Glomerular endothelial cell (primary cell): ENCODE measurements at regions not wholly inside any gene's neighbourhood (a gene's known extent, or its start where the extent isn't known, plus 50 kb on each side); places are given as distances from the start of the nearest gene placed in this dataset.
"Not testable (repeated sequence)": the region's sequence is repeated elsewhere in the genome, so short reads cannot be mapped to it uniquely, and the experiment has no call there.

Source experiments
- DNase-seq: peaks from one replicate; pipeline ENCODE4 v3.0.0-alpha.2; 2011; ENCODE audit warnings: low read depth, low spot score; ENCODE audit errors: extremely low read depth

DNA sequence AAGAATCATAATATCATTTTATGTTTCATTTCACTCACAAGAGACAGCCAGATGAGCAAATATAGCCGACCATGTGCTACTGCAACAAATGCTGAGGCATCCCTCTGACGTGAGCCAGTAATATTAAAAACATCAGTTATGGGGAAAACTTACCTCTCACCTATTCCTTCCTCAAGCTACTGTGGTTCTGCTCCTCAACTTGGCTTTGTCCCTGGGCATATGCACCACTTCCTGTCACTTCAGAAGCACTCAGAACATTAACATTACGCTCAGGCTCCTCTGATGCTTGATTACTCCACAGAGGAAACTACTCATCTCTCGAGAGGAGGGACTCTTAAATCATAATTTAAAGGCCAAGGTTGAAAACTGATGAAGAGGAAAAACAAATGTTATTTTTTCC, 457.0 kb upstream of the ALCAM start:
- DNase-seq, result no peak

DNA sequence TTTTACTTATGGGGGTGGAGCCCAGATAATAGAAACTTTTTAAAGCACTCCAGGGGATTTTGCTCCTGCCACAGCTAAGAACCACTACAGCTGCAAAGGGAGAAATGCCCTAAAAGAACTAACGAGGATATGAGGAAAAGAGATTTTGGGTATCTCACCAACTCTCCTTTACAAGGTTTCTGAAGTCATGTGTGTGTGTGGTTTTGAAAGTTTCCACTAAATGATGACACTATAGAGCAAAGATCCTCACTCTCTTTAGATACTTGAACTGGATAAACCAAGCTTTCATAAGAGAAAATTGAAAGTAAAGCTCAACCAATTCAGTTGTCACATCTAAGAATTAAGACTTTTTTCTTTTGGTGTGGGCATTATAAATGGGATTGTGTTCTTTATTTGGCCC, 455.3 kb upstream of the ALCAM start:
- DNase-seq, result no peak

- DNase-seq, result no peak
Measured at GRCh38 chr3:104916971-104917370, 449.7 kb upstream of the ALCAM start.

DNA sequence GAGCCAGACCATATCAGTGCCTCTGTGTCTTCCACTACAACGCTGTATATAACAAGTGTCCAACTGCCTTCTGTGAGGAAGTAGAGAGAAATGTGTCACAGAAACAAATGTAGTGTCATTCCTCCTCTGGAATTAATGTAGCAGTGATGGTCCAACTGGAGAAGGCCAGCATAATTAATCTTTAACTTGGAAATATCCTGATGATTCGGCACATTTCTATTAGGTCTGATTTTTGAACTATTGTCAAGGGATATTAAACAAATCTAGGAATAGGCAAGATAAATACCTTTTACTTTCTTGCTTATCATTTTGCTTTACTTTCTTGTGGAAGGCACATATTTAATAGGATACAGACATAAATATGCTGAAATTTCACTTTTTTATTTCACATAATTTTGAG, 446.2 kb upstream of the ALCAM start:
- no peak for DNase-seq

DNA sequence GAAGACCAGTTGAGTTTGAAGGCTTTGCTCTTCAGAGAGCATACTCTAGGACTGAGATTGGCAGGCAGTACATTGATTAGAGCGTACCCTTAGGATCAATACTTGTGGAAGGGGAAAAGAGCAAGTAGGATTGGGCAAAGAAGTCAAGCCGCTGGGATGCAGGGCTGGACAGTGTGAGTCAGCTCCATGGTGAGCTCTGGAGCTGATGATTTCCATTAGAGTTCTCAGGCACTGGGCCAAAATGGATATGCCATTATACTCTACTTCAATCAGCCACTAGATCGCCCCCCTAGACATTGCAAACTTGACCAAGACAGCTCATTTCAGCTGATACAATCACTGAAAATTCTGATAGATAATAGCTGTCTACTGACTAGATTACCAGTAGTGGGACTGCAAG, 432.7 kb upstream of the ALCAM start:
- DNase-seq, result no peak

GRCh38 chr3:104935613-104936012, 431.1 kb upstream of the ALCAM start:
- DNase-seq, result no peak

GRCh38 chr3:104939196-104939595, 427.5 kb upstream of the ALCAM start:
- DNase-seq, result no peak

DNA sequence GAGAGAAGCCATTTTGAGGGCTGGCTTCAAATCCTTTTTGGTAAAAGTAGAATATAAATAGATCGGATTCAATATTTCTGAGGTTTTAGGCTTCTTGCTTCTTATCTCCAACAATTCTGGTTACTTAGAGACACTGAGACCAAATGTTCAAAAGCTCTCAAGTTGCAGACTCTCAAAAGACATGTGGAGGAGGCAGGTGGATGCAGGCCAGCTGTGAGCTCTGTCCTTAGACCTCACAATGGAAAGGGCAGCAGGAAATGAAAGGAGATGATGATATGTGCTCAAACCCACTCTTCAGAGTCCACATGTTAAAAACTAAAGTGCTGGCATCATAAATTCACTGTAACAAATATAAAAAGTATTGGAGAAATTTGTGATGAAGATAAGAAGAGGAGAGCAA, 424.9 kb upstream of the ALCAM start:
- DNase-seq, result no peak

DNA sequence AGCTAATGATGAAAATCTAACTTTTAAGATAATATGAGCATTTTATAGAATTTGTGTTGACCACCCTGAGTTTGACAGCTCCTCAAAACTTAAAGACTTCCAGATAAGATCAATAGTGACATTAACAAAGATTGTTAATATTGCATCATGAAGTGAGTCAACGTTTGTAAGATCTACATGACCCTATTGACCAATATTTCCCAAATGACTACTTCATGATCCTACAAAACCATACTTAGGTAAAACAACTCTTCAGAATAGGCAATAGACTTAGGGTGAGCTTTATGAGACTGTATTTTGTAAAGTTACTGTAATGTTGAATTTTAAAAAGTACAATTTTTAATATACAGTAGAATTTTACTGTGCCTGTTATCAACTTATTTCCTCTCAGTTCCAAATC, 422.7 kb upstream of the ALCAM start:
- DNase-seq, result no peak

DNA sequence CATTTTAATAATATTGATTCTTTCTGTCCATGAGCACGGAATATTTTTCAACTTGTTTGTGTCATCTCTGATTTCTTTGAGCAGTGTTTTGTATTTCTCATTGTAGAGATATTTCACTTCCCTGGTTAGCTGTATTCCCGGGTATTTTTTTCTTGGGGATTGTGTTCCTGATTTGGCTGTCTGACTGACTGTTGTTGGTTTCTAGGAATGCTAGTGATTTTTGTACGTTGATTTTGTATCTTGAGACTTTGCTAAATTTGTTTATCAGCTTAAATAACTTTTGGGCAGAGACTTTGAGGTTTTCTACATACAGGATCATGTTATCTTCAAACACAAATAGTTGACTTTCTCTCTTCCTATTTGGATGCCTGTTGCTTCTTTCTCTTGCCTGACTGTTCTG, 418.8 kb upstream of the ALCAM start:
- no peak for DNase-seq

- DNase-seq, result not testable (repeated sequence)
Measured at GRCh38 chr3:104949810-104950209, 416.9 kb upstream of the ALCAM start.

DNA sequence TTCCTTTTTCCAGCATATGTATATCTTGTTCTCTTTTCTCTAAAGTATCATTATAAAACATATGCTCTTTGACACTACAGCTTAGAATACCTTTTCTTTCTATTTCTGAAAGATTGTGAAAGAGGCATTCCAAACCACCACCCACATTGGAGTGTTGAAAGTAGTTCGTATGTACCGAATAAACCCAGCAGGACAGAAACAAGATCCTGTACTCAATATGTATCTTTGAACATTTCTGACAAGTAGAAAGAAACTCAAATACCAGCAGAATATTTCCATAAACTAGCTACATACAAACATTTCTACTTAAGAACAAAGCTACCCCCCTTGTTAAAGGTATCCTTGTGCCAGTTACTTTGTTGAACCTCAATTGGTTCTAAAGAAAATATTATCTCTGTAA, 415.3 kb upstream of the ALCAM start:
- no peak for DNase-seq

DNA sequence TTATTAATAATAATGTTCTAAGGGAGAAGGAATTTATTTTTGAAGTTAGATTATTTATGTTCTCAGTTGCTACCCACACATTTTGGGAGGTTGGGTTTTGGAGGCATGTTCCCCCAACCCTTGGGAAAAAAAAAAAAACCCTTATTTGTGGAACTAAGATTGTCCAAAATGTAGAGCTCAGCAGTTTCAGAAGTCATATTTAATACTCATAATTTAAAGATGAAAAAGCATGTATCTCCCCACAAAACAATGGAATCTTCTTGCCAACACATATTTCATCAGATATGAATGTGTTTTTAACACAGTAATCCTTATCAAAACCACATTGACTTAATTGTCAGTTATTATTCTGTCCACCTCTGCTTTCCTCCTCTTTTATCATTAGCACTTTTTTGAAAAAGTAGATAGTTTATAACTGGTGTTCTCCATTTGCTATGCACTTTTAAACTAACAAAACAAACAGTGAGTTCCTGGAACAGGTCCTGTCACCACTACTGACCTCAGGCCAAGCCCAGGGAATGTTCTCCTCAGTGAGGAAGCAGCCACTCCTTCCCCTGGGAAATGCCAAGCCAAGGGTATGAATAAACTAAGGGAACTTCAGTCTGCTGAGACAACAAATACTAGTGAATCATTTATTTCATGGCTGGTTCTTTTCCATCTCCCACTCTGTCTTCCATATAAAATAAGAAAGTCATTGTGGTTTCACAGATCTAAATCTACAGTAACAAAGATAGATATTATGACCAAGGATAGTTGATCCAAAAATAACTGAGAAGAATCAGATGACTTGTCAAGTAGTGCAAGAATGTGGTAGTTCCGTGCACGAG, 414.4 kb upstream of the ALCAM start:
- DNase-seq, result no peak

DNA sequence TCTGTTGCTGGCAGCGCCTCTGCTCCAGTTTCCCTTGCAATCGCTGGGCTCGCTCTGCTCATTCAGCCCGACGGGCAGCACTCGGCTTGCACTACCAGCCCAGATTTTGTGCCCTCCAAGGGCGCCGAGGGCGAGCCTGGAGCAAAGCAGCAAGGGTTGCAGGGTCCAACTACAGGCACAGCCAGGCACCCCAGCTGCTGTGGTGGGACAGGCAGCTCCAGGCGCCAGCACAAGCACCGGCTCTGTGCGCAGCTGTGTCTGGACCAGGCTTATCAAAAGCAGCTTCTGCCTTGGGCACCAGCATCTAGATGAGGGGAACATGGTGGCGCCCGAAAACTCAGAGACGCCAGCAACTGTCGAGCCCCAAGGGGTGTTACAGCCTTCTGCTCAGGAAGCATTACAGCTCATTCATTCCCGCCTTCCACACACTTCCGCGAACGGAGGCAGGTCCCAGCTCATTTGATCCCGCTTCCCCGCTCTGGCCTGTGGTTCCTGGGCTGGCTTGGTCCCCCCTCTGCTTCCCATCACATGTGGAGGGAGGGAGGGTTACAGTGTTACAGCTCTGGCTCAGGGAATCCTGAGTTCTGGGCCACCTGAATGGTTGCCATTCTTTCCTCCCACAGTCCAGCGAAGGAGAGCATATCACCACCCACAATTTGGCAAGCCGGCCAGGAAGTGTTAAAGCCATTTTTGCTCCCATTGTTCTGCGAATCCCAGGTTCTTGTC, 409.9 kb upstream of the ALCAM start:
- DNase-seq, result no peak

GRCh38 chr3:104960579-104960978, 406.1 kb upstream of the ALCAM start:
- no peak for DNase-seq

GRCh38 chr3:104961851-104962250, 404.9 kb upstream of the ALCAM start:
- no peak for DNase-seq

DNA sequence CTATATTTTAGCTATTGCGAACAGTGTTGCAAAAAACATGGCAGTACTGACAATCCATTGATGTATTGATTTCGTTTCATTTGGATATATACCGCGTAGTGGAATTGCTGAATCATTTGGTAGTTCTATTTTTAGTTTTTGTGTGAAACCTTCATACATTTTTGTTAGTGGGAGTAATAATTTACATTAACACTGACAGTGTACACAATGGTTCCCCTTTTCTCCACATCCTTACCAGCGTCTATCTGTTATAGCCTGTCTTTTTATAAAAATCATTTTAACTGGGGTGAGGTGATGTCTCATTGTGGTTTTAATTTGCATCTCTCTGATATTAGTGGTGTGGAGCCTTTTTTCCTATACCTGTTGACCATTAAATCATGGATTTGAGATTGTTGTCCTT, 392.4 kb upstream of the ALCAM start:
- DNase-seq, result no peak

DNA sequence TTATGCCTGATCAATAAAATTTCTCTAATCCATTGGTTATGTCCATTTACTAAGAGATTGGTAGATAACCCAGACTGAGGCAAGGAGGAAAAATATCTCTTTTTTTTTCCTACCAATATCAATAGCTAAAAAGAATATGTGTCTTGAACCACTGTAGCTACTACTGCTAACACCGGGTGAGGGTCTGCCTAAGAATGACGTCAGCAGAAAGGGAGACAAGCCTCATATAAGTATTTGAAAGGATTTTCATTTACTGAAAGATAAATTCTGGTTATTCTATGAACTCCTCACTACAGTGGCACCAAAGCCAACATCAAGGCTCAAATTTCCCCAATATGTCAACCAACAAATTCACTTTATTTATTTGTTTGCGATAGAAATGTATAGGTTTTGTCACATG, 389.0 kb upstream of the ALCAM start:
- no peak for DNase-seq

DNA sequence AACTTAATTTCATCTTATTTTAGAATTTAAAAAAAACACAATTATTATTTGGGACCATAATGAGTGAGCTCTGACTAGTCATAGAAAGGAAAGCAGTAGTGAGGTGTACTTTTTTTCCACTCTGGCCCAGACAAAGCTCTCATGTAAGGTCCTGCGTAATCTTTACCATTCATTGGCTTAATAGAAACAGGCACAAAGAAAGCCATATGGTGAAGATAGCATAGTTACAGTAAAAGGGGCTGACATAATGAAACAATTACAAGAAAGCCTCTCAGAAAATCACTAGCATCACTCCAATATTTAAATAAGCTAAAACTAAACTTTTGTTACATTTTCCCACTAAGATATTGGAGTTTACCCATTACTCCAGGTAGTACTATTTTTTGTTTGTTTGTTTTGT, 384.6 kb upstream of the ALCAM start:
- DNase-seq, result no peak

DNA sequence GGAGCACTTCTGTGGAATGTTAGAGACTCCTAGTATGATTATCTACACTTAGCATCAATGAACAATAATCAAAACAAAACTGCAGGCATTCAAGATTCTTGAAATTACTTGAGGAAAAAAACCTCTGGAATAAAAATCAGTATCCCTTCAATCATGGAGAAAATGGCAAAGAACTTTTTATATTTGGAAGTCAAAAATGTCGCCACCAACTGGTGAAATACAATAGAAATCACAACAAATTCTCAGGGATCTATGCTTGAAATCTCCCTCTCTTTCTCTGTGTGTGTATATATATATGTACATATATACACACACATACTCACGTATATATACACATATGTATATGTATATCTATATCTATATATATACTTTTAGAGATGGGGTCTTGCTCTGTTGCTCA, 378.9 kb upstream of the ALCAM start:
- DNase-seq, result no peak

- DNase-seq, result no peak
Measured at GRCh38 chr3:104988496-104988895, 378.2 kb upstream of the ALCAM start.

DNA sequence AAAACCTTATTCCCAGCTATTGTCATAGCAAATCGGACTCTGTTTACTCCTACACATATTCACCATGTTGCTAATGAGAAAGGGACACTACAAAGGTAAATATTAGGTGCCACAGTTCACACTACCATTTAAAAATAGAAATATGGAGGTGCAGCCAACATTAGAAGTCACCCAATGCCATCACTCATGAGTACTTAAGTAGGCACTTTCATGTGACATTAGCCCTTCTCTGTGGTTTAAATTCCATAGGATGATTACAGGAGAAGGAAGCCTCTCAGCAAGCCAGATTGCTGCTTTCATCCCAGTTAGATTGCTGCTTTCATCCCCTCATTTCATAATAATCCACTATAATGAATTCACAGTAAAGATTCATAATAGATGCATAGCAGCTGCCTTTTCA, 376.8 kb upstream of the ALCAM start:
- DNase-seq, result no peak
